Neural cell (in vitro differentiated cells): ENCODE measurements at regions not wholly inside any gene's neighbourhood (a gene's known extent, or its start where the extent isn't known, plus 50 kb on each side); places are given as distances from the start of the nearest gene placed in this dataset.

Experiments
- H2AFZ ChIP-seq: fragments of 200-600, 300-800 bp; sonication (generic), shearing (Covaris generic); 2 replicates; pipeline ENCODE4 v1.6.0; 2014; ENCODE audit warnings: low read depth, mild to moderate bottlenecking, antibody characterized with exemption, low read length, moderate library complexity
- H3F3A ChIP-seq: fragments of 200-600 bp; shearing (Covaris generic); 2 replicates; pipeline ENCODE4 v1.6.1; 2016; ENCODE audit warnings: mild to moderate bottlenecking, moderate library complexity, mixed read lengths, antibody characterized with exemption, low read length; ENCODE audit not compliant: insufficient read depth, poor library complexity, severe bottlenecking
- H3K27ac ChIP-seq: fragments of 200-600, 300-800 bp; sonication (generic), shearing (Covaris generic); 2 replicates; pipeline ENCODE4 v1.5.1; 2014; ENCODE audit warnings: mild to moderate bottlenecking, low read length, moderate library complexity
- H3K27me3 ChIP-seq: fragments of 300-800, 200-600 bp; sonication (generic), shearing (Covaris generic); 2 replicates; pipeline ENCODE4 v1.6.0; 2014; ENCODE audit warnings: mild to moderate bottlenecking, low read depth, low read length, moderate library complexity; ENCODE audit not compliant: insufficient read depth
- H3K36me3 ChIP-seq: fragments of 300-800, 200-600 bp; sonication (generic), shearing (Covaris generic); 2 replicates; pipeline ENCODE4 v1.5.1; 2014; ENCODE audit warnings: mild to moderate bottlenecking, antibody characterized with exemption, low read length, moderate library complexity; ENCODE audit not compliant: insufficient read depth
- H3K4me2 ChIP-seq: fragments of 300-800, 200-600 bp; sonication (generic), shearing (Covaris generic); 2 replicates; pipeline ENCODE4 v1.6.0; 2014; ENCODE audit warnings: mild to moderate bottlenecking, low read length
- H3K4me3 ChIP-seq: fragments of 300-800, 200-600 bp; sonication (generic), shearing (Covaris generic); 2 replicates; pipeline ENCODE4 v1.5.1; 2014; ENCODE audit warnings: mild to moderate bottlenecking, low read length, moderate library complexity
- H3K79me2 ChIP-seq: fragments of 200-600 bp; shearing (Covaris generic); replicated peaks from 2 replicates; pipeline ENCODE4 v1.6.0; 2014; ENCODE audit warnings: mild to moderate bottlenecking, low read length, moderate library complexity; ENCODE audit not compliant: insufficient read depth
- H3K9ac ChIP-seq: fragments of 300-800, 200-600 bp; sonication (generic), shearing (Covaris generic); 2 replicates; pipeline ENCODE4 v1.6.1; 2016; ENCODE audit warnings: mild to moderate bottlenecking, low read length, mixed read lengths
- H3K9me2 ChIP-seq: fragments of 200-600 bp; shearing (Covaris generic); 2 replicates; pipeline ENCODE4 v1.6.1; 2016; ENCODE audit warnings: mild to moderate bottlenecking, low read length, mixed read lengths; ENCODE audit not compliant: insufficient read depth
- H3K9me3 ChIP-seq: fragments of 200-600, 300-800 bp; sonication (generic), shearing (Covaris generic); 2 replicates; pipeline ENCODE4 v1.6.1; 2016; ENCODE audit warnings: mild to moderate bottlenecking, mixed run types, low read length, moderate library complexity, mixed read lengths
- H4K20me1 ChIP-seq: fragments of 200-600 bp; shearing (Covaris generic); 2 replicates; pipeline ENCODE4 v1.6.1; 2016; ENCODE audit warnings: mild to moderate bottlenecking, mixed run types; ENCODE audit not compliant: insufficient read depth
- CTCF ChIP-seq: fragments of 450-650 bp; IDR thresholded peaks from 2 replicates; pipeline ENCODE4 v1.5.1; 2014; ENCODE audit warnings: antibody characterized with exemption, mild to moderate bottlenecking, moderate library complexity; ENCODE audit not compliant: poor library complexity, severe bottlenecking
- EP300 ChIP-seq: fragments of 450-650 bp; conservative IDR thresholded peaks from 2 replicates; pipeline ENCODE4 v1.6.1; 2014; ENCODE audit warnings: antibody characterized with exemption, mild to moderate bottlenecking, moderate library complexity; ENCODE audit not compliant: poor library complexity, severe bottlenecking
- EZH2 ChIP-seq: fragments of 200-600, 300-800 bp; shearing (Covaris generic), sonication (generic); IDR thresholded peaks from 2 replicates; pipeline ENCODE4 v1.6.1; 2014; ENCODE audit warnings: antibody characterized with exemption, low read length, borderline replicate concordance, mild to moderate bottlenecking; ENCODE audit not compliant: insufficient read depth, poor library complexity, severe bottlenecking
- MXI1 ChIP-seq: fragments of 450-650 bp; conservative IDR thresholded peaks from 2 replicates; pipeline ENCODE4 v1.6.1; 2014; ENCODE audit warnings: antibody characterized with exemption, mild to moderate bottlenecking; ENCODE audit not compliant: poor library complexity, severe bottlenecking
- POLR2AphosphoS5 ChIP-seq: IDR thresholded peaks from 2 replicates; pipeline ENCODE4 v1.6.1; 2012
- RAD21 ChIP-seq: fragments of 450-650 bp; conservative IDR thresholded peaks from 2 replicates; pipeline ENCODE4 v1.6.1; 2014; ENCODE audit warnings: antibody characterized with exemption, mild to moderate bottlenecking, moderate library complexity
- REST ChIP-seq: IDR thresholded peaks from 2 replicates; pipeline ENCODE4 v1.6.1; 2012; ENCODE audit warnings: borderline replicate concordance
- SMC3 ChIP-seq: fragments of 450-650 bp; conservative IDR thresholded peaks from 2 replicates; pipeline ENCODE4 v1.6.1; 2014; ENCODE audit warnings: antibody characterized with exemption, mild to moderate bottlenecking, moderate library complexity; ENCODE audit not compliant: poor library complexity
- TAF1 ChIP-seq: IDR thresholded peaks from 2 replicates; pipeline ENCODE4 v1.6.1; 2012; ENCODE audit warnings: low read depth

- Histone ChIP-seq H2AFZ (no peak overlapping the region), H3K36me3 (no peaks in the 10 kb centered on the region), H3K9ac (no peak overlapping the region), H3K79me2 (no peaks in the 10 kb centered on the region), H3K4me2 (no peak overlapping the region), H3K9me2 (no peaks in the 10 kb centered on the region), H3K27ac (no peak overlapping the region), H3K27me3 (no peaks in the 10 kb centered on the region), H3K4me3 (no peak overlapping the region), H3K9me3 (no peaks in the 10 kb centered on the region), H3F3A (no peaks in the 10 kb centered on the region), H4K20me1 (no peaks in the 10 kb centered on the region)
- TF ChIP-seq POLR2AphosphoS5 (no peak), RAD21 (no peak), CTCF (no peak), EP300 (no peak), EZH2 (no peak), MXI1 (no peak), REST (no peak), TAF1 (no peak), SMC3 (no peak)
These were observed 342.7 kb upstream of the SATB1 start for GRCh38 chr3:18767756-18768303.

- no peaks in the 10 kb centered on the region for H3K9me2 ChIP-seq
- H2AFZ ChIP-seq, result no peak overlapping the region
- no peak overlapping the region for H3K4me3 ChIP-seq
- H3K36me3 ChIP-seq, result no peaks in the 10 kb centered on the region
- no peak overlapping the region for H3K9ac ChIP-seq
- H3K27me3 ChIP-seq, result no peaks in the 10 kb centered on the region
- no peak overlapping the region for H3K27ac ChIP-seq
- H4K20me1 ChIP-seq, result no peaks in the 10 kb centered on the region
- H3K79me2 ChIP-seq, result no peaks in the 10 kb centered on the region
- TF ChIP-seq SMC3, result no peak
- TF ChIP-seq CTCF, result no peak
- TF ChIP-seq TAF1, result no peak
- no peak for TF ChIP-seq POLR2AphosphoS5
- no peak for TF ChIP-seq EP300
- TF ChIP-seq REST, result no peak
- no peak for TF ChIP-seq MXI1
- no peak for TF ChIP-seq EZH2
- no peak for TF ChIP-seq RAD21
- no peaks in the 10 kb centered on the region for H3K9me3 ChIP-seq
- H3K4me2 ChIP-seq, result no peak overlapping the region
- H3F3A ChIP-seq, result no peaks in the 10 kb centered on the region
These were observed 341.8 kb upstream of the SATB1 start for GRCh38 chr3:18766974-18767373.
